HG02840 (cell line): ENCODE measurements at regions not wholly inside any gene's neighbourhood (a gene's known extent, or its start where the extent isn't known, plus 50 kb on each side); places are given as distances from the start of the nearest gene placed in this dataset.

Experiments used
- ATAC-seq: cut with Tn5 transposase; IDR thresholded peaks from one replicate; pipeline ENCODE4 v1.9.1; 2021; ENCODE audit warnings: mild to moderate bottlenecking, moderate library complexity, moderate number of reproducible peaks; ENCODE audit not compliant: unreplicated experiment, low FRiP score

- no peak for ATAC-seq
Observed at GRCh38 chr3:22284559-22284958, 533.5 kb upstream of the ZNF385D start.

GRCh38 chr3:22288756-22289155 is 537.7 kb upstream of the ZNF385D start:
- no peak for ATAC-seq

DNA sequence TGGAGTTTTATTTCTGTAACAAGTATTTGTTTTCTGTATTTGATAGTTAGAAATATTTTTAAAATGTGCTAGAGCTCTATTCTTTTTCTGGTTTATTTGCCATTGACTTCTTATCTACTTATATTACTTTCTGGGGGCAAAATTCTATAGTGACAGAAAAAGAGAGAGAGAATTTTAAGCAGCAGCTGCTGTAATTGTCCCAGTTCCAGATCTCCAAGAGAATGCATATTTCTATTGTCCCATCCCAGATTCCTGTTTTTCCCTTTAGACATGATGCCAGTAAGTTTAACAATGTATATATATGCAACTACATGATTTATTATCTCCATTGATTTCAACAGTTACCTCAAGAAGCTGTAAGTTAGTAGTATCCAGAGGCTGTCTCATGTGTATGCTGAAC is 541.7 kb upstream of the ZNF385D start:
- ATAC-seq: no peak

GRCh38 chr3:22296601-22297000 is 545.6 kb upstream of the ZNF385D start:
- no peak for ATAC-seq

- ATAC-seq: no peak
Observed at GRCh38 chr3:22297436-22297835, 546.4 kb upstream of the ZNF385D start.

- ATAC-seq: no peak
Observed at GRCh38 chr3:22306454-22306853, 555.4 kb upstream of the ZNF385D start.

- ATAC-seq: no peak
Observed at GRCh38 chr3:22308871-22309270, 557.9 kb upstream of the ZNF385D start.

DNA sequence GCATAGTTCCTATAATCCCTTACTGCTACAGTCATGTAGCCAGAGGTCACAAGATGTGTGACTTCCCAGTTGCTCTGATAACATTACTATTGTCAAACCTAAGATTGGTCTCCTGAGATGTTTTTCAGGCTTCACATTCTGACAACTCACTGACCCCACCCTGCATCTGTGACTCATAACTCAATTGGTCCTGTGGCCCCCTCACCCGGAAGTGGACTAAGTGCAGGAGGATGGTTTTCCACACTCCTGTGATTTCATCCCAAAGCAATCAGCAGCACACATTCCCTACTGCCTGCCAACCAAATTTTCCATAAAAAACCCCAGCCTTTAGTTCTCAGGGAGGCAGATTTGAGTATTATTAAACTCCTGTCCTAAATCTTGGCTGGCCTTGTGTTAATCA is 564.9 kb upstream of the ZNF385D start:
- ATAC-seq: no peak

GRCh38 chr3:22318325-22318724 is 567.3 kb upstream of the ZNF385D start:
- ATAC-seq: no peak

DNA sequence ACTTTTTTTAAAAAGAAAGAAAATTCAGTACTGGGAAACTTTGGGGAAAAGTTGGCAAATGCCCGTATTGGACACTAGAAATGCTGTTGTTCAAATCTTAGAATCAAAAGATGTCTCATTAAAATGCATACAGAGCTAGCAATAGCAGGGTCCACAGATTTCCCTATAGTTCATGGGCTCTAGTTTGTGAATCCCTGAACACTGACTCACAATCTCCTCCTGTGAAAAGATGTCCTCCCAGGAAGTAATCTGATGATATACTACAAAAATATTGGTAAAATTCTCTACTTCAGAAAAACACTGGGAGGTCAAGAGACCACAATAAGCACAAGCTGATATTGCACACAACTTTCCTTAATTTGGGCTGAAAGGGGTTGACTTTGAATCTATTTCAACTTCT is 568.4 kb upstream of the ZNF385D start:
- ATAC-seq: no peak

DNA sequence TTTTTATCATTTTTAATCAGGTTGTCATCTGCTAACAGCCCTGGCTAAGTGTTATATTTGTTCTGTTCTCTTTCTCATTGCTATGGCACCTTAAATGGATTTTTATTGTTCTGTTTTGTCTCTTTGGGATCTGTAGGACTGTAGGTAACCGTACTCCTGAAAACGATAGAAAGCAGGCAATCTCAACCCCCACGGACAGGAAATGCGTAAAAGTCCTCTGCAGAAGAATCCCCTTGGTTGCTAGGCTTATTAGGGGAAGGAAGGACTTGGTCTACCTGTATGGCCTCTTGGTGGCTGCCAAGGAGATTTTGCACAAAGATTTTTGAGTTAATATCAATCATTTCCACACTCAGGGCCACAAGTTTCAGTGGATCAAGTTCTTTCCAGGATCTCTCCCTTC is 571.9 kb upstream of the ZNF385D start:
- no peak for ATAC-seq

GRCh38 chr3:22326305-22326704 is 575.3 kb upstream of the ZNF385D start:
- ATAC-seq: no peak

DNA sequence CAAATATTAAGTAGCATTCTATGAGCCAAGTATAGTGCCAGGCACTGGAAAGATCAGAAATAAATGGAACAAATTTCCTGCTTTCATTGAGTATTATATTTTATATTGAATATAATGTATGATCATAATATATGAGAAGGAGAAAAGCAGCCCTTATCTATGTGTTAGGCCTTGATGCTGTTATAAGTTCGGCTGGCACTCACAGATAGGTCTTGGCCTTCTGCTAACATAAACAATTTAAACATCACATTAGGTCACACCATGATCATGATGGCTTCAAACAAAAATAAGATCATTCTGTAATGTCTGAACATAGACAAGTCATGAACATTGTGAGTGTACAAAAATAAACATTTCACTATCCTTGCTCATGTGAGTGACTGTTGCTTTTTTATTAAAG is 584.0 kb upstream of the ZNF385D start:
- ATAC-seq: no peak

GRCh38 chr3:22349215-22349851 is 598.3 kb upstream of the ZNF385D start:
- ATAC-seq: no peak

- no peak for ATAC-seq
Observed at GRCh38 chr3:22351806-22352205, 600.8 kb upstream of the ZNF385D start.

- ATAC-seq: no peak
Observed at GRCh38 chr3:22353126-22353525, 602.1 kb upstream of the ZNF385D start.

DNA sequence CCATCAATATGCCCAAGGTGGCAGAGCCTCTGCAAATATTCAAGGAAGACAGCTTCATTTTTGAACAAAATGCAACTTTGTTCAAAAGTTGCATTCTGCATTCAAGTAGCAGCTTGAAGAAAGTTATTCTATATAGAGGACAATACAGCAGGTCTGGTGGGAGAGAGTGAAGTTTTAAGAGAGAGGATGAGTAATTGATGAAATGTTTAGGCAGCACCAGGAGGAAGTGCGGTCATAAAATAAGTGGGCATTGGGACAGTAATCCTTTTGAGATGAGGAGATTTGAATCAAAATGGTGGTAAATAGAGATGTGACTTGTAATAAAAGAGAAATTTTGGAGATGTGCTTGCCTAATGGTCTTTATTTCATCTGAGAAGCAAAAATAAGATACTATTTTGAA is 607.3 kb upstream of the ZNF385D start:
- no peak for ATAC-seq

DNA sequence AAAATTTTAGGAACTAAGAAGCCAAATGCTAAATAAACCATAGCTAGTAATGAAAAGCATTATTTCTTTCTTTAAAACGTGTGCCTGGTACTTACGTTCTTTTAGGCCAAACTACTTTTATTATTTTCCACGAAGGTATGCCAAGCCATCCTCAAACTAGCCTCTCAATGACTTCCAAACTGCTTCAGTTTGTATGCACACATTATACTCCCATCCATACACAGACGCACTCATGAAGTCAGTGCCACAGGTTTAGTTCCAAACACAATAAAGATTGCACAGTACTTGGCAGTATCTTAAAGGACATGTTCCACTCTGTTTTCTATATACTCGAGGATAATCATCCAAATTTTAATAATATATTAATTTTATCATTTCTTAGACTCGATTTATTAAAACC is 609.2 kb upstream of the ZNF385D start:
- no peak for ATAC-seq

GRCh38 chr3:22360970-22361369 is 610.0 kb upstream of the ZNF385D start:
- no peak for ATAC-seq

GRCh38 chr3:22361521-22361920 is 610.5 kb upstream of the ZNF385D start:
- no peak for ATAC-seq

GRCh38 chr3:22364851-22365250 is 613.8 kb upstream of the ZNF385D start:
- ATAC-seq: no peak

DNA sequence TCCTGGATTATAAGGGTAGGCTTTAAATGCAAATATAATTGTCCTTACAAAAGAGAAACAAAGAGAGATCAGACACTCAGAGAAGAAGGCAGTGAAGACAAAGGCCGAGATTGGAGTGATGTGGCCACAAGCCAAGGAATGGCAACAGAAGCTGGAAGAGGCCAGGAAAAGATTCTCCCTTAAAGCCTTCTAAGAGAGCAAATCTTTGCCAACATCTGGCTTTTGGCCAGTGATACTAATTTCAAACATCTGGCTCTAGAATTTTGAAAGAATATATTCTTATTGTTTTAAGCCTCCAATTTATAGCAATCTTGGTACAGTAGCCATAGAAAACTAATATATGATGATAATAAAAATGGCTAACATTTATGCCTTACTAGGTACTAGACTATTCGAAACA is 615.8 kb upstream of the ZNF385D start:
- ATAC-seq: no peak

DNA sequence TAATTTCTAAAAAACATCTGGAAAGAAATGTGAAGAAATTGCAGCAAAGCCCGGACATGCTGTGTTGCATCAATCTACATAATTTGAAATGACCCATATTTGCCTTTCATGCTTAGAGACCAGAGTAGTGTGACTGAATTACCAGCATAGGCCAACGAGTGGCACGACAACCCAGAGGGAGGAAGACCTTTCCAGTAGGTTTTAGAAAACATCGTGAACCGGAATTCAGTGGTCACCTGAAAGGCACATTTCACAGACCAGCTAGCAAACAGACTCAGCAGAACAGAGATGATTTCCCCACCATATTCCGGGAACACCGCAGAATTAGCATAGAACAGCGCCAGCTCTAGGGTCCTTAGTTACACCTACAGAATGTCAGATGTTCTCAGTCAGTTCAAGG is 620.0 kb upstream of the ZNF385D start:
- no peak for ATAC-seq
